WI38 (cell line): ENCODE measurements at regions not wholly inside any gene's neighbourhood (a gene's known extent, or its start where the extent isn't known, plus 50 kb on each side); places are given as distances from the start of the nearest gene placed in this dataset.

Experiments
- H3K4me3 ChIP-seq: 2 replicates; pipeline ENCODE4 v1.5.1; 2011; ENCODE audit warnings: low read depth, mild to moderate bottlenecking, control low read depth, low read length
- CTCF ChIP-seq: IDR thresholded peaks from 2 replicates; pipeline ENCODE4 v1.5.1; 2012; ENCODE audit warnings: low read depth, mild to moderate bottlenecking, control low read depth, low read length

GRCh38 chr1:163912170-163912884, 590.6 kb downstream of the NUF2 start:
- no peak overlapping the region for H3K4me3 ChIP-seq
- TF ChIP-seq CTCF, result no peak

- no peak for TF ChIP-seq CTCF
- H3K4me3 ChIP-seq, result no peak overlapping the region
Observed at GRCh38 chr1:163914785-163915413, 593.1 kb downstream of the NUF2 start.

- TF ChIP-seq CTCF, result no peak
- H3K4me3 ChIP-seq, result no peak overlapping the region
Observed at GRCh38 chr1:163922743-163923201, 601.0 kb downstream of the NUF2 start.

GRCh38 chr1:163924041-163924440, 602.3 kb downstream of the NUF2 start:
- no peak for TF ChIP-seq CTCF
- H3K4me3 ChIP-seq, result no peak overlapping the region

- no peak for TF ChIP-seq CTCF
Observed at GRCh38 chr1:163927493-163927892, 605.7 kb downstream of the NUF2 start.

GRCh38 chr1:163928069-163928468, 606.3 kb downstream of the NUF2 start:
- no peak overlapping the region for H3K4me3 ChIP-seq
- no peak for TF ChIP-seq CTCF

More at GRCh38 chr1:163927493-163927892, 605.7 kb downstream of the NUF2 start:
- no peak overlapping the region for H3K4me3 ChIP-seq

GRCh38 chr1:163928651-163929050, 606.9 kb downstream of the NUF2 start:
- TF ChIP-seq CTCF, result no peak
- H3K4me3 ChIP-seq, result no peak overlapping the region
